HepG2 (cell line): ENCODE measurements at regions not wholly inside any gene's neighbourhood (a gene's known extent, or its start where the extent isn't known, plus 50 kb on each side); places are given as distances from the start of the nearest gene placed in this dataset.

Experiments used
- ARHGAP35 ChIP-seq: sonication (generic); formaldehyde crosslinking; IDR thresholded peaks from 2 replicates; pipeline ENCODE4 v1.9.0; 2022; ENCODE audit warnings: mild to moderate bottlenecking, inconsistent platforms, moderate library complexity, missing genetic modification reagents, borderline replicate concordance
- ARNT ChIP-seq: fragments of 450-650 bp; IDR thresholded peaks from 2 replicates; pipeline ENCODE4 v1.6.1; 2017
- ATAD3A ChIP-seq: sonication (generic); formaldehyde crosslinking; IDR thresholded peaks from 2 replicates; pipeline ENCODE4 v1.4.0; 2020; ENCODE audit warnings: missing genetic modification reagents
- CERS6 ChIP-seq: sonication (generic); formaldehyde crosslinking; IDR thresholded peaks from 2 replicates; pipeline ENCODE4 v1.5.0; 2020; ENCODE audit warnings: missing genetic modification reagents
- FOXP4 ChIP-seq: sonication (generic); formaldehyde crosslinking; IDR thresholded peaks from 2 replicates; pipeline ENCODE4 v1.4.0; 2020; ENCODE audit warnings: missing genetic modification reagents
- MXI1 ChIP-seq: IDR thresholded peaks from 3 replicates; pipeline ENCODE4 v1.6.1; 2012; ENCODE audit warnings: low read depth, low read length, inconsistent platforms, borderline replicate concordance
- NFATC3 ChIP-seq: sonication (generic); formaldehyde crosslinking; IDR thresholded peaks from 2 replicates; pipeline ENCODE4 v1.5.1; 2020; ENCODE audit warnings: mild to moderate bottlenecking, missing genetic modification reagents
- PHF5A ChIP-seq: IDR thresholded peaks from one replicate; pipeline ENCODE4 v1.6.1; 2018; ENCODE audit warnings: low read depth, missing genetic modification reagents; ENCODE audit not compliant: unreplicated experiment
- PRMT3 ChIP-seq: sonication (generic); formaldehyde crosslinking; IDR thresholded peaks from 2 replicates; pipeline ENCODE4 v1.8.1; 2022; ENCODE audit warnings: low read depth, mild to moderate bottlenecking, moderate library complexity, missing genetic modification reagents, borderline replicate concordance
- SIN3B ChIP-seq: fragments of 150-350 bp; IDR thresholded peaks from 2 replicates; pipeline ENCODE4 v1.6.1; 2014; ENCODE audit warnings: low read length
- SIX1 ChIP-seq: sonication (generic); formaldehyde crosslinking; IDR thresholded peaks from 2 replicates; pipeline ENCODE4 v1.4.0; 2020; ENCODE audit warnings: missing genetic modification reagents, borderline replicate concordance
- SP2 ChIP-seq: sonication (generic); formaldehyde crosslinking; IDR thresholded peaks from 2 replicates; pipeline ENCODE4 v1.5.1; 2020; ENCODE audit warnings: mild to moderate bottlenecking, missing genetic modification reagents
- TBX2 ChIP-seq: sonication (generic); formaldehyde crosslinking; IDR thresholded peaks from 2 replicates; pipeline ENCODE4 v1.5.0; 2020; ENCODE audit warnings: missing genetic modification reagents, mild to moderate bottlenecking, borderline replicate concordance
- UBTF ChIP-seq: sonication (generic); formaldehyde crosslinking; IDR thresholded peaks from 2 replicates; pipeline ENCODE4 v1.4.0; 2020; ENCODE audit warnings: mild to moderate bottlenecking, missing genetic modification reagents
- ZBTB3 ChIP-seq: sonication (generic); formaldehyde crosslinking; IDR thresholded peaks from 2 replicates; pipeline ENCODE4 v1.4.0; 2020; ENCODE audit warnings: low read depth, mild to moderate bottlenecking, moderate library complexity, missing genetic modification reagents, borderline replicate concordance
- ZFP90 ChIP-seq: sonication (generic); formaldehyde crosslinking; IDR thresholded peaks from 2 replicates; pipeline ENCODE4 v1.8.0; 2022; ENCODE audit warnings: missing genetic modification reagents, mild to moderate bottlenecking, inconsistent platforms, borderline replicate concordance
- ZNF34 ChIP-seq: sonication (generic); formaldehyde crosslinking; IDR thresholded peaks from 2 replicates; pipeline ENCODE4 v1.4.0; 2020; ENCODE audit warnings: mild to moderate bottlenecking, missing genetic modification reagents, borderline replicate concordance
- ZNF616 ChIP-seq: sonication (generic); formaldehyde crosslinking; IDR thresholded peaks from 2 replicates; pipeline ENCODE4 v1.5.0; 2020; ENCODE audit warnings: low read depth, mild to moderate bottlenecking, missing genetic modification reagents
- ZNF619 ChIP-seq: sonication (generic); formaldehyde crosslinking; IDR thresholded peaks from 2 replicates; pipeline ENCODE4 v1.4.0; 2020; ENCODE audit warnings: mild to moderate bottlenecking, missing genetic modification reagents
- ZNF747 ChIP-seq: sonication (generic); formaldehyde crosslinking; IDR thresholded peaks from 2 replicates; pipeline ENCODE4 v1.8.1; 2023; ENCODE audit warnings: missing genetic modification reagents, mild to moderate bottlenecking, borderline replicate concordance
- ZNF775 ChIP-seq: sonication (generic); formaldehyde crosslinking; IDR thresholded peaks from 2 replicates; pipeline ENCODE4 v1.4.0; 2020; ENCODE audit warnings: missing genetic modification reagents, mild to moderate bottlenecking, moderate library complexity, borderline replicate concordance

- TF ChIP-seq UBTF = peak; percentile 96
- TF ChIP-seq SIX1 (CRISPR knock-in tag) = peak; percentile 60; the same call in 1 of the 2 replicates
- TF ChIP-seq NFATC3 (CRISPR knock-in tag) = 0 out of 2 replicates have a peak, but pooled peaks have one; percentile 48
- peak; percentile 84; the same call in 1 of the 2 replicates for TF ChIP-seq ZNF775 (CRISPR knock-in tag)
- TF ChIP-seq ZNF616 (CRISPR knock-in tag) = peak; percentile 89; the same call in 1 of the 2 replicates
- TF ChIP-seq ATAD3A (CRISPR knock-in tag) = no peak
- TF ChIP-seq TBX2 = peak; percentile 92
- TF ChIP-seq ZNF747 (CRISPR knock-in tag) = peak; percentile 88; the same call in 1 of the 2 replicates
- peak; percentile 53 for TF ChIP-seq PHF5A (CRISPR knock-in tag)
- TF ChIP-seq MXI1 = peak; percentile 98
- TF ChIP-seq SIN3B = no peak
- peak; percentile 89; the same call in 1 of the 2 replicates for TF ChIP-seq ZBTB3 (CRISPR knock-in tag)
- TF ChIP-seq ZNF619 (CRISPR knock-in tag) = peak; percentile 91
- TF ChIP-seq ZFP90 (CRISPR knock-in tag) = no peak; the same call in 1 of the 2 replicates
- TF ChIP-seq PRMT3 (CRISPR knock-in tag) = 0 out of 2 replicates have a peak, but pooled peaks have one; percentile 53
- peak; percentile 96 for TF ChIP-seq ARHGAP35 (CRISPR knock-in tag)
- TF ChIP-seq ARNT = no peak
- 0 out of 2 replicates have a peak, but pooled peaks have one; percentile 33 for TF ChIP-seq SP2
- peak; percentile 65; the same call in 1 of the 2 replicates for TF ChIP-seq ZNF34 (CRISPR knock-in tag)
- no peak for TF ChIP-seq CERS6 (CRISPR knock-in tag)
- TF ChIP-seq FOXP4 (CRISPR knock-in tag) = peak; percentile 70
Observed at GRCh38 chr1:222465211-222466041, 82.5 kb downstream of the HHIPL2 start (continued).
